ENCODE measurements at regions not wholly inside any gene's neighbourhood (a gene's known extent, or its start where the extent isn't known, plus 50 kb on each side); places are given as distances from the start of the nearest gene placed in this dataset.

DNA sequence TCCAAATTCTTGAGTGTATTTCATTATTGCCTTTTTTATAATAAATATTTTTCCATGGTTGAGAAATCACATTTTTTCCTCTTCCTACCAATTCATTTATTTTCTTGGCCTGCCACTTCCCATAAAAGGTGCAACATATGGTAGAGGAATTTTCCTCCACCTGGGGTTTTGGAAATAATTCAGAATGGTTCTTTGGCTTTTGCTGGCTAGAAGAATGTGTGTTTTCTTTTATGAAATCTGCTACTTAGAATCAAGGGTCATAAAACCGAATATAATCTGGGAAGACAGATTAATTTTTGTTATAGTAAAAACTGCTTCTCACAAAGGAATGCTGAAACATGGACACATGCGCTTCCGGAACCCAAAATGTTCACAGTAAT lies 54.0 kb upstream of the POMGNT2 start:
- TF ChIP-seq CTCF (IDR thresholded peaks at IDR 0.05; ENCODE audit: low read depth, low read length) (no peak), POLR2A (IDR thresholded peaks at IDR 0.05; ENCODE audit: extremely low read depth, insufficient read length) (no peak)
